ENCODE measurements at regions not wholly inside any gene's neighbourhood (a gene's known extent, or its start where the extent isn't known, plus 50 kb on each side); places are given as distances from the start of the nearest gene placed in this dataset.

DNA sequence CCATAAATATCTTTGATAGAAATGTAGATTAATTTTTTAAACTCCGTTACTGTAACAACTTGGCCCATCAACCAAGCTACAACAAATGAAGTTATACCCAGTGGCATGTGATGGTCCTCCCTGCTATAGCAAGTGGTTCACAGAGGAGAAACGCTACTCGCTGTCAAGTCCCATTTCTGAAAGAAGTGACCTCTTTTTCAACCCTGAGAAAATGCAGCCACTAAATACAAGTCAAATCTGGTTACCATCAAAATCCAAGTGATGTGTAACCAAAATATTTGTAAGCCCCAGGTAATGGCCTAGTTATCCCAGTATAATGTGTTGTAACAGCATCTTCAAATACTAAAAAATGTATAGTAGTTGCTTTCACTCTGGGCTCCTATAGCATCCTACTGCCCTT, 151.8 kb downstream of the MIS18A start:
- no peak for TF ChIP-seq CTCF (conservative IDR thresholded peaks at IDR 0.05; ENCODE audit: low read depth in 2 of 2)
- no peak for TF ChIP-seq POLR2AphosphoS5 (IDR thresholded peaks at IDR 0.05; ENCODE audit: low read depth)
- TF ChIP-seq, protein P1, sequence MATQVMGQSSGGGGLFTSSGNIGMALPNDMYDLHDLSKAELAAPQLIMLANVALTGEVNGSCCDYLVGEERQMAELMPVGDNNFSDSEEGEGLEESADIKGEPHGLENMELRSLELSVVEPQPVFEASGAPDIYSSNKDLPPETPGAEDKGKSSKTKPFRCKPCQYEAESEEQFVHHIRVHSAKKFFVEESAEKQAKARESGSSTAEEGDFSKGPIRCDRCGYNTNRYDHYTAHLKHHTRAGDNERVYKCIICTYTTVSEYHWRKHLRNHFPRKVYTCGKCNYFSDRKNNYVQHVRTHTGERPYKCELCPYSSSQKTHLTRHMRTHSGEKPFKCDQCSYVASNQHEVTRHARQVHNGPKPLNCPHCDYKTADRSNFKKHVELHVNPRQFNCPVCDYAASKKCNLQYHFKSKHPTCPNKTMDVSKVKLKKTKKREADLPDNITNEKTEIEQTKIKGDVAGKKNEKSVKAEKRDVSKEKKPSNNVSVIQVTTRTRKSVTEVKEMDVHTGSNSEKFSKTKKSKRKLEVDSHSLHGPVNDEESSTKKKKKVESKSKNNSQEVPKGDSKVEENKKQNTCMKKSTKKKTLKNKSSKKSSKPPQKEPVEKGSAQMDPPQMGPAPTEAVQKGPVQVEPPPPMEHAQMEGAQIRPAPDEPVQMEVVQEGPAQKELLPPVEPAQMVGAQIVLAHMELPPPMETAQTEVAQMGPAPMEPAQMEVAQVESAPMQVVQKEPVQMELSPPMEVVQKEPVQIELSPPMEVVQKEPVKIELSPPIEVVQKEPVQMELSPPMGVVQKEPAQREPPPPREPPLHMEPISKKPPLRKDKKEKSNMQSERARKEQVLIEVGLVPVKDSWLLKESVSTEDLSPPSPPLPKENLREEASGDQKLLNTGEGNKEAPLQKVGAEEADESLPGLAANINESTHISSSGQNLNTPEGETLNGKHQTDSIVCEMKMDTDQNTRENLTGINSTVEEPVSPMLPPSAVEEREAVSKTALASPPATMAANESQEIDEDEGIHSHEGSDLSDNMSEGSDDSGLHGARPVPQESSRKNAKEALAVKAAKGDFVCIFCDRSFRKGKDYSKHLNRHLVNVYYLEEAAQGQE (IDR thresholded peaks at IDR 0.05; ENCODE audit: unreplicated experiment) = no peak
- no peak for TF ChIP-seq JUNB (IDR thresholded peaks at IDR 0.05; ENCODE audit: unreplicated experiment)
- TF ChIP-seq EZH2phosphoT487 (IDR thresholded peaks at IDR 0.05; ENCODE audit: unreplicated experiment) = no peak
- TF ChIP-seq EZH2 (IDR thresholded peaks at IDR 0.05; ENCODE audit: low read depth, unreplicated experiment) = no peak
